LNCAP (cell line): ENCODE measurements at regions not wholly inside any gene's neighbourhood (a gene's known extent, or its start where the extent isn't known, plus 50 kb on each side); places are given as distances from the start of the nearest gene placed in this dataset.

Experiments used
- TF ChIP-seq, protein P1 (sequence below): fragments of 450-650 bp; IDR thresholded peaks from 2 replicates; pipeline ENCODE4 v1.5.1; 2017; ENCODE audit warnings: mild to moderate bottlenecking

- TF ChIP-seq, protein P1, sequence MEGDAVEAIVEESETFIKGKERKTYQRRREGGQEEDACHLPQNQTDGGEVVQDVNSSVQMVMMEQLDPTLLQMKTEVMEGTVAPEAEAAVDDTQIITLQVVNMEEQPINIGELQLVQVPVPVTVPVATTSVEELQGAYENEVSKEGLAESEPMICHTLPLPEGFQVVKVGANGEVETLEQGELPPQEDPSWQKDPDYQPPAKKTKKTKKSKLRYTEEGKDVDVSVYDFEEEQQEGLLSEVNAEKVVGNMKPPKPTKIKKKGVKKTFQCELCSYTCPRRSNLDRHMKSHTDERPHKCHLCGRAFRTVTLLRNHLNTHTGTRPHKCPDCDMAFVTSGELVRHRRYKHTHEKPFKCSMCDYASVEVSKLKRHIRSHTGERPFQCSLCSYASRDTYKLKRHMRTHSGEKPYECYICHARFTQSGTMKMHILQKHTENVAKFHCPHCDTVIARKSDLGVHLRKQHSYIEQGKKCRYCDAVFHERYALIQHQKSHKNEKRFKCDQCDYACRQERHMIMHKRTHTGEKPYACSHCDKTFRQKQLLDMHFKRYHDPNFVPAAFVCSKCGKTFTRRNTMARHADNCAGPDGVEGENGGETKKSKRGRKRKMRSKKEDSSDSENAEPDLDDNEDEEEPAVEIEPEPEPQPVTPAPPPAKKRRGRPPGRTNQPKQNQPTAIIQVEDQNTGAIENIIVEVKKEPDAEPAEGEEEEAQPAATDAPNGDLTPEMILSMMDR: no peak
Measured at GRCh38 chr13:44807449-44808034, 181.7 kb downstream of the NUFIP1 start.

DNA sequence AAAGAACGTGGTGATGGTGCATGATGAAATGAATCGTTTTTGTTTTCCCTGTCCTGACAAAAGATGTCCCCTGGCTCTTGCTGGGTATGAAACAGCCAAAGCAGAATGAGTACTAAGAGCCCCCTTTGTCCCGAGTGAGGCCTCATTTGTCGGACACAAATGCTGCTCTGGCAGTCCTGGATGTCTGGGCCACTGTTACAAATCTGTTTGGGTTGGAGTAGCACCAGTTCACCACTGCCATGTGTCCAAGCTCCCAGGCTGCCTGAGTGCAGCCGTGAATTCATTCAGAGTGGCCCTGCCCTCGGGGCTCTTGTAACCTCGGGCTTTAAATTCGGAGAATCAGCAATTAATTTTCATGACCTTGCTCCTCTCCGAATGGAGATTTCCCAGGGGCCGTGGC, 182.4 kb downstream of the NUFIP1 start:
- TF ChIP-seq, protein P1: no peak

DNA sequence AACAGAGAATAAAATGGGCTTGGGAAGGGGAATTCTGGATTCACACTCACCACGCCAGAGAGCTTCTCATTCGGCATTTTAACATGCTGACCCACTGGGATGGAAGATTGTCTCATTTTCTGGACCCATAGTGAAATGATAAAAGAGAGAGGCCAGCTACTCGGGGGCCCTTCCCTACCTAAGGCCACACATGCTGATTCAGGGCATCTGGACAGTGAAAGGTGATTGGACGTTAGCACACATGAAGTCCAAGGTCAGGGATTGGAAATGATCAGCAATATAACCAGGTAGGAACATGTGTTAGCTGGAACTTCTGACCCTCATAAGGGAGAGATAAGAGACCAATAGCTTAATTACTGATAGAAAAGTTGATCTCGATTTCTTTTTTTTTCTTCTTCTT, 183.7 kb downstream of the NUFIP1 start:
- TF ChIP-seq, protein P1: no peak

DNA sequence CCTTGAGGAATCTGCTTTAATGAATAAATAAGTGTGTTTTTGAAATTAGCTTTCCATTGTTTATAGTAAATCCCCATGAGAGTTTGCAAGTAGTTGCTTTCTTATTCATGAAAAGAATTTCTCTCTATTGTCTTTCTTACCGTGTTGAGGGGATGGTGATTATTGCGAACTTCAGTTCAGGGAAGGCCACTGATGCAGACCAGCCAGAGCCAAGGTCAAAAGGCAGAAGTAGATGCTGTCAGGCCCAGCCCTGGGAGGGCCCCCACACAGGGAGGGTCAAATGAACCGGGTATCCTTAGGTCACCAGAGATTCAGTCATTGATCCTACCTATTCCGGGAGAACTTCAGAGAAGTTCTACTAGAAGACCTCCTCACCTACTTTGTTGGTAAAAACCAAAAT, 185.9 kb downstream of the NUFIP1 start:
- TF ChIP-seq, protein P1: no peak

- TF ChIP-seq, protein P1: no peak
Measured at GRCh38 chr13:44802491-44802890, 186.8 kb downstream of the NUFIP1 start.

DNA sequence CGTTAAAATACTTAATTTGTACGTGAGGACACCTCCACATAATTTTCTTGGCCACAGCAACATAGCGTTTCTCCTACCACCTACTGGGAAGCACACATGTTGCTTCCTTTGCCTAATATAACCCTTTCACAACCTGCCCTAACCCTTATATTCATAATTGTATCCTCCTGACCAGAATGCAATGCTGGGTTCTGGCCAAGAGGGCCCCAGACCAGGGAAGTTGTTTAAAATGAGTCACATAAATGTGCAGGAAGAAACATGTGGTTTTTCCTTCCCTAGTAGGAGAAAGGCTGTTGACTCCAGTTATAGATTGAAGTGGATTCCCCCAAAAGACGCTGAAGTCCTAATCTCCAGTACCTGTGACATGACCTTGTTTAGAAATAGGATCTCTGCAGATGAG, 187.3 kb downstream of the NUFIP1 start:
- TF ChIP-seq, protein P1: no peak

- TF ChIP-seq, protein P1: no peak
Measured at GRCh38 chr13:44800626-44801025, 188.6 kb downstream of the NUFIP1 start.

GRCh38 chr13:44797685-44798084, 191.6 kb downstream of the NUFIP1 start:
- TF ChIP-seq, protein P1: no peak
